Stimulated activated CD4-positive, alpha-beta T cell treated with anti-CD3 and anti-CD28 coated beads, Interleukin-1b, Interleukin-23, amount 100 ng/mL, for 4 hours (primary cell): ENCODE measurements at regions not wholly inside any gene's neighbourhood (a gene's known extent, or its start where the extent isn't known, plus 50 kb on each side); places are given as distances from the start of the nearest gene placed in this dataset.

Experiments used
- DNase-seq, 2 donors: peaks; one replicate each; pipeline ENCODE4 v3.0.0-alpha.2; 2020; ENCODE audit warnings: low read depth in 2 of 2

GRCh38 chr2:226680719-226681118, 118.9 kb downstream of the IRS1 start:
- no peak for DNase-seq

GRCh38 chr2:226679389-226680065, 120.1 kb downstream of the IRS1 start:
- DNase-seq = no peak

GRCh38 chr2:226678422-226678821, 121.2 kb downstream of the IRS1 start:
- DNase-seq = no peak

GRCh38 chr2:226677080-226677479, 122.5 kb downstream of the IRS1 start:
- no peak for DNase-seq

- no peak for DNase-seq
Measured at GRCh38 chr2:226676618-226677017, 123.0 kb downstream of the IRS1 start.

- no peak for DNase-seq
Measured at GRCh38 chr2:226674123-226674522, 125.5 kb downstream of the IRS1 start.

GRCh38 chr2:226673314-226673723, 126.3 kb downstream of the IRS1 start:
- no peak for DNase-seq

- DNase-seq = no peak
Measured at GRCh38 chr2:226671141-226671676, 128.4 kb downstream of the IRS1 start.

- no peak for DNase-seq
Measured at GRCh38 chr2:226669905-226670304, 129.7 kb downstream of the IRS1 start.

- DNase-seq = no peak
Measured at GRCh38 chr2:226669249-226669648, 130.4 kb downstream of the IRS1 start.

- no peak for DNase-seq
Measured at GRCh38 chr2:226667736-226668135, 131.9 kb downstream of the IRS1 start.

GRCh38 chr2:226665306-226665831, 134.3 kb downstream of the IRS1 start:
- DNase-seq = no peak

GRCh38 chr2:226664661-226665060, 135.0 kb downstream of the IRS1 start:
- no peak for DNase-seq

GRCh38 chr2:226664140-226664539, 135.5 kb downstream of the IRS1 start:
- no peak for DNase-seq

- no peak for DNase-seq
Measured at GRCh38 chr2:226661789-226662545, 137.7 kb downstream of the IRS1 start.

- no peak for DNase-seq
Measured at GRCh38 chr2:226660526-226660925, 139.1 kb downstream of the IRS1 start.

GRCh38 chr2:226660124-226660523, 139.5 kb downstream of the IRS1 start:
- no peak for DNase-seq

- no peak for DNase-seq
Measured at GRCh38 chr2:226659410-226659809, 140.2 kb downstream of the IRS1 start.

- DNase-seq = no peak
Measured at GRCh38 chr2:226658555-226658954, 141.1 kb downstream of the IRS1 start.

GRCh38 chr2:226657340-226658053, 142.1 kb downstream of the IRS1 start:
- DNase-seq = no peak

GRCh38 chr2:226656367-226656766, 143.3 kb downstream of the IRS1 start:
- no peak for DNase-seq

- DNase-seq = no peak
Measured at GRCh38 chr2:226655871-226656270, 143.7 kb downstream of the IRS1 start.
